IPS DF 4.7 (cell line): ENCODE measurements at regions not wholly inside any gene's neighbourhood (a gene's known extent, or its start where the extent isn't known, plus 50 kb on each side); places are given as distances from the start of the nearest gene placed in this dataset.

Experiments
- DNase-seq: peaks from one replicate; pipeline ENCODE4 v3.0.0-alpha.2; 2013; ENCODE audit warnings: low spot score; ENCODE audit errors: extremely low read depth

GRCh38 chr4:14431155-14432134 lies 570.8 kb upstream of the CPEB2 start:
- no peak for DNase-seq

- DNase-seq = no peak
These were observed 567.8 kb upstream of the CPEB2 start for GRCh38 chr4:14434483-14434882.

GRCh38 chr4:14434916-14435315 lies 567.4 kb upstream of the CPEB2 start:
- DNase-seq = no peak

GRCh38 chr4:14441561-14441960 lies 560.7 kb upstream of the CPEB2 start:
- no peak for DNase-seq

- no peak for DNase-seq
These were observed 556.4 kb upstream of the CPEB2 start for GRCh38 chr4:14445882-14446281.

- DNase-seq = no peak
These were observed 556.0 kb upstream of the CPEB2 start for GRCh38 chr4:14446311-14446710.

- DNase-seq = no peak
These were observed 555.4 kb upstream of the CPEB2 start for GRCh38 chr4:14446904-14447303.

GRCh38 chr4:14449308-14449707 lies 553.0 kb upstream of the CPEB2 start:
- no peak for DNase-seq

GRCh38 chr4:14452001-14452400 lies 550.3 kb upstream of the CPEB2 start:
- no peak for DNase-seq

- no peak for DNase-seq
These were observed 549.5 kb upstream of the CPEB2 start for GRCh38 chr4:14452764-14453163.

- no peak for DNase-seq
These were observed 543.8 kb upstream of the CPEB2 start for GRCh38 chr4:14458463-14458862.

- no peak for DNase-seq
These were observed 537.2 kb upstream of the CPEB2 start for GRCh38 chr4:14465057-14465456.

GRCh38 chr4:14465507-14465906 lies 536.8 kb upstream of the CPEB2 start:
- no peak for DNase-seq

GRCh38 chr4:14478504-14478903 lies 523.8 kb upstream of the CPEB2 start:
- DNase-seq = no peak

- no peak for DNase-seq
These were observed 505.9 kb upstream of the CPEB2 start for GRCh38 chr4:14496408-14496807.

GRCh38 chr4:14496969-14497368 lies 505.3 kb upstream of the CPEB2 start:
- no peak for DNase-seq

- DNase-seq = no peak
These were observed 498.1 kb upstream of the CPEB2 start for GRCh38 chr4:14504162-14504561.

GRCh38 chr4:14513471-14513870 lies 488.8 kb upstream of the CPEB2 start:
- DNase-seq = no peak

- no peak for DNase-seq
These were observed 486.7 kb upstream of the CPEB2 start for GRCh38 chr4:14515556-14515955.

- DNase-seq = no peak
These were observed 484.1 kb upstream of the CPEB2 start for GRCh38 chr4:14518136-14518535.

GRCh38 chr4:14520171-14520570 lies 482.1 kb upstream of the CPEB2 start:
- no peak for DNase-seq

- DNase-seq = no peak
These were observed 478.0 kb upstream of the CPEB2 start for GRCh38 chr4:14524276-14524675.

GRCh38 chr4:14528918-14529317 lies 473.4 kb upstream of the CPEB2 start:
- DNase-seq = no peak
